Stomach (tissue), 8 donors: ENCODE measurements at regions not wholly inside any gene's neighbourhood (a gene's known extent, or its start where the extent isn't known, plus 50 kb on each side); places are given as distances from the start of the nearest gene placed in this dataset.

ENCODE experiments used
- DNase-seq, 2 donors: peaks; one replicate each; pipeline versions ENCODE4 v3.0.0 to v3.0.0-alpha.2; 2013 to 2019
- H3K27ac ChIP-seq, 5 donors: fragments of 200-600 bp in 4 of 5; sonication (generic) in 4 of 5; one replicate each; pipeline ENCODE4 v1.5.1; 2013 to 2019; ENCODE audit warnings: mild to moderate bottlenecking in 1 of 5, moderate library complexity in 1 of 5
- H3K27me3 ChIP-seq, 3 donors: fragments of 200-600 bp; sonication (generic); one replicate each; pipeline ENCODE4 v1.5.1; 2017 to 2019; ENCODE audit warnings: mixed run types in 1 of 3
- H3K36me3 ChIP-seq, 4 donors: fragments of 200-600 bp; sonication (generic); 1 replicate in 3 of 4; 2 replicates in 1 of 4; pipeline ENCODE4 v1.5.1; 2016 to 2019
- H3K4me1 ChIP-seq, 4 donors: fragments of 200-600 bp; sonication (generic); one replicate each; pipeline ENCODE4 v1.5.1; 2016 to 2019
- H3K4me3 ChIP-seq, 4 donors: fragments of 200-600 bp; sonication (generic) in 3 of 4; one replicate each; pipeline ENCODE4 v1.5.1; 2016 to 2019; ENCODE audit warnings: mild to moderate bottlenecking in 1 of 4
- H3K9me3 ChIP-seq, 4 donors: fragments of 200-600 bp; sonication (generic); one replicate each; pipeline ENCODE4 v1.5.1; 2016 to 2019
- CTCF ChIP-seq, 7 experiments: fragments of 450-650 bp in 4 of 7; fragments of 200-600 bp in 3 of 7; sonication (generic) in 3 of 7; IDR thresholded peaks; one replicate each; pipeline ENCODE4 v1.5.1; 2016 to 2019; ENCODE audit warnings: antibody characterized with exemption in 7 of 7, control low read depth in 2 of 7, mild to moderate bottlenecking in 1 of 7
- EP300 ChIP-seq: sonication (generic); formaldehyde crosslinking; IDR thresholded peaks from one replicate; pipeline ENCODE4 v1.6.1; 2017; ENCODE audit warnings: antibody characterized with exemption
- POLR2A ChIP-seq, 4 donors: fragments of 450-650 bp; IDR thresholded peaks; one replicate each; pipeline ENCODE4 v1.6.1; 2016; ENCODE audit warnings: antibody characterized with exemption in 4 of 4, control low read depth in 2 of 4, mild to moderate bottlenecking in 1 of 4, moderate library complexity in 1 of 4
- POLR2AphosphoS5 ChIP-seq, 3 donors: sonication (generic); formaldehyde crosslinking; IDR thresholded peaks; one replicate each; pipeline ENCODE4 v1.6.1; 2016; ENCODE audit warnings: antibody characterized with exemption in 3 of 3
- WGBS, 5 donors: extraction: QIAGEN DNeasy Blood & Tissue Kit in 3 of 5; methylation state at CpG; one replicate each; pipeline versions ENCODE4 v1.1.5 to v1.1.7; 2013 to 2018; 5-methylcytosine and 5-hydroxymethylcytosine counted together
- intact Hi-C: fragments of 100-400 bp; cut with DNase I; formaldehyde crosslinking; loops from one replicate; pipeline ENCODE4 v1.15.1; 2023; ENCODE audit warnings: low total_unique reads
- donor health status: healthy with polysubstance abuse.
- donor health status: Bipolar disorder and iron deficiency.
- donor health status: healthy.

DNA sequence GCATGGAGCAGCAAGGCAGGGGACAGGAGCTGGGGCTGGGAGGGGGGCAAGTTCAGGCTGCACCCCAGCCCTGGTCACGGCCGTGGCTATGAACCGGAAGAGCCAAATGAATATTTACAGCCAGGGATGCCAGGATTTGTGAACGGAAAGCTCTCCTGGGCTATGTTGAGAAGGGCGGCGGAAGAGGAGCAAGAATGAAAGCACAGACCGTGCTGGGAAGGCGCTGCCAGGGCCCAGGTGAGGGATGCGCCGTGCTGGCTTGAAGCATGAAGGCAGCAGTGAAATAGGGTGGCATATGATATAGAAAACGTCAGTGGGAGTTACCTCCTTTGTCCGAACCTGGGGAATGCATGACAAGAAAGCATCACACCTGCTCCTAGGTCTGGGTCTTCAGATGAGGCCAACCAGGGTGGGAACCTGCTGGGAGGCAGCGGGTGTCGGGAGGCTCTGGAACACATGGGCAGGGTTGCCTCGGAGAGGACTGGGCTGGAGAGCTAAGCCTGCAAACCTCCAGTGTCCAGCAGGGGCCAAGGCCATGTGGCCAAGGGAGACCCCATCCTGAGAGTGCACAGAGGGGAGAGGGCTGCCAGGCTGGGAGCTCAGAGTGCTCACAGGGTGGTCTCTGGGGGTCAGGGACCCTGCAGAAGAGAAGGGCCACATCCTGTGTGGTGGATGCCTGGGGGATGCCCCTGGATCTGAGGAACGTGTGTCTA lies 120.6 kb upstream of the TCERG1L start:
- no peaks in the 10 kb centered on the region for H3K9me3 ChIP-seq
- TF ChIP-seq POLR2A (IDR thresholded peaks at IDR 0.05): no peak
- WGBS, 5 donors: 74 to 83% (median 81%) methylated on average over 16 of the region's 16 CpGs
- DNase-seq: no peak
- no peaks in the 10 kb centered on the region for H3K36me3 ChIP-seq
- H3K4me1 ChIP-seq: peaks cover 0 to 8% (median 0%) of the 10 kb centered on the region in 4 donors
- peaks cover 0 to 48% (median 0%) of the 10 kb centered on the region in 3 donors for H3K27me3 ChIP-seq
- no peak overlapping the region for H3K27ac ChIP-seq
- H3K4me3 ChIP-seq: no peak overlapping the region
- intact Hi-C loops: no loop called here

- Histone ChIP-seq H3K27ac (no peak overlapping the region), H3K4me1 (peaks cover 0 to 8% (median 0%) of the 10 kb centered on the region in 4 donors), H3K9me3 (no peaks in the 10 kb centered on the region), H3K36me3 (no peaks in the 10 kb centered on the region), H3K27me3 (peaks cover 0 to 56% (median 0%) of the 10 kb centered on the region in 3 donors), H3K4me3 (no peak overlapping the region)
- 64 to 76% (median 69%) methylated on average over 4 to 8 of the region's 8 CpGs for WGBS, 5 donors
- intact Hi-C loops: no loop called here
- no peak for DNase-seq
- TF ChIP-seq CTCF (IDR thresholded peaks at IDR 0.05): no peak
- no peak for TF ChIP-seq EP300
- TF ChIP-seq POLR2A (IDR thresholded peaks at IDR 0.05): no peak
- TF ChIP-seq POLR2AphosphoS5 (IDR thresholded peaks at IDR 0.05): no peak
These were observed 122.0 kb upstream of the TCERG1L start for GRCh38 chr10:131433568-131433967.

- 85 to 95% (median 88%) methylated on average over 9 of the region's 9 CpGs for WGBS, 5 donors
- H3K9me3 ChIP-seq: no peaks in the 10 kb centered on the region
- intact Hi-C loops: no loop called here
- TF ChIP-seq POLR2AphosphoS5 (IDR thresholded peaks at IDR 0.05) (no peak), EP300 (no peak), CTCF (IDR thresholded peaks at IDR 0.05) (no peak), POLR2A (IDR thresholded peaks at IDR 0.05) (no peak)
- H3K27ac ChIP-seq: no peak overlapping the region
- H3K4me1 ChIP-seq: peaks cover 0 to 8% (median 0%) of the 10 kb centered on the region in 4 donors
- peaks cover 0 to 57% (median 6%) of the 10 kb centered on the region in 3 donors for H3K27me3 ChIP-seq
- no peaks in the 10 kb centered on the region for H3K36me3 ChIP-seq
- H3K4me3 ChIP-seq: no peak overlapping the region
- DNase-seq: no peak
These were observed 123.7 kb upstream of the TCERG1L start for GRCh38 chr10:131435232-131435631.

DNA sequence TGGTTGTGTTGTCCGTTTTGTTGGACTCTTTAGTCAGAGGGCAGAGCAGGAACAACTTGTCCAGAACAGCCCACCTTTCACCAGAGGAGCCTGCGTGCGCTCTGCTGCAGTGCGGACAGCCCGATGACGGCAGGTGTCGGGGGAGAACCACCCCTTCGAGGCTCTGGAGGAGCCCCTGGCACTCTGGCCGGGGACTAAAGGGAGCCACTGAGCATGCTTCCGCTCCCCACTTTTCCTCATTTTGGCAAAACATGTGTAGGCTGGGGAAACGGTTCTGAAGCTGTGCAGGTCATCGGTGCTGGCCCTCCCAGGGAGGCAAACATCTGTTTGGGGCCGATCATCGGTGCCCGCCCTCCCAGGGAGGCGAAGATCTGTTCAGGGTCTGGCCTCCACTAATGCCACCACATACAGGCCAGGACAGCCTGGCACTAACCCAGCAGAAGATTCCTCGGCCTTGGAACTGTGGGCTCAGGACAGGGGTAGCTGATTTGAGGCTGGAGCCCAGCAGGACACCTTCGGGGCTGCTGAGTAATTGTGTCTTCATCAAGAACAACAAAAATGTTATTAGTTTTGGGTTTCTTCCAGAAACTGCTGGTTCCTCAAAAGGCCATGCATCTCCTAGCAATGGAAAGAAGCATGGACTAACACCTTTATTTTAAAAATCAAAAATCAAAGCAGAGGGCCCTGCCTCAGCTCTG lies 124.4 kb upstream of the TCERG1L start:
- DNase-seq: no peak
- Histone ChIP-seq H3K4me1 (peaks cover 0 to 8% (median 0%) of the 10 kb centered on the region in 4 donors), H3K27me3 (peaks cover 0 to 57% (median 6%) of the 10 kb centered on the region in 3 donors), H3K27ac (no peak overlapping the region), H3K36me3 (no peaks in the 10 kb centered on the region), H3K4me3 (no peak overlapping the region), H3K9me3 (no peaks in the 10 kb centered on the region)
- WGBS, 5 donors: 78 to 85% (median 81%) methylated on average over 16 to 18 of the region's 18 CpGs
- TF ChIP-seq POLR2AphosphoS5 (IDR thresholded peaks at IDR 0.05) (no peak), CTCF (IDR thresholded peaks at IDR 0.05) (no peak)
- intact Hi-C loops: no loop called here

DNA sequence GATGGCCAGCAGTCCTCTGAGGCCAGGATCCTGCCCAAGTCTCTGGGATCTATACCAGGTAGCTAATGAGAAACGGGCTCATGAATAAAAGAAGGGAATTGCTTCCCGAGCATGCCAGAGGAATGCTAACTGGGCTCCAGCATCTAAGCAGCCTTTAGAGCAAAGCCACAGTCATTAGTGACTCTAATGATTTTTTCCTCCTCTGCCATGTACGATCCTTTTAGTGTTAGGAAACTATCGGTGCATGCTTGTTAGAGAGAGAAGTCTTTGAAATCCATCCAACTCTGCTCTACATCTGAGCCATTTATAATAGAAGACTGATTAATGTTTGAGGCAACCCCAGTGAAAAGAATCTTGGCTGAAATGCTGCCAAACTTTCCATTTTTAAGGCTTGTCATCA lies 124.9 kb upstream of the TCERG1L start:
- intact Hi-C loops: no loop called here
- H3K27me3 ChIP-seq: peaks cover 0 to 57% (median 6%) of the 10 kb centered on the region in 3 donors
- no peaks in the 10 kb centered on the region for H3K9me3 ChIP-seq
- no peak overlapping the region for H3K27ac ChIP-seq
- H3K36me3 ChIP-seq: no peaks in the 10 kb centered on the region
- DNase-seq: peak in 1 of 2 donors; percentile 37
- H3K4me1 ChIP-seq: peaks cover 0 to 8% (median 0%) of the 10 kb centered on the region in 4 donors
- no peak for TF ChIP-seq CTCF (IDR thresholded peaks at IDR 0.05)
- TF ChIP-seq POLR2AphosphoS5 (IDR thresholded peaks at IDR 0.05): no peak
- no peak for TF ChIP-seq EP300
- TF ChIP-seq POLR2A (IDR thresholded peaks at IDR 0.05): no peak
- 26 to 63% (median 49%) methylated on average over 4 of the region's 4 CpGs for WGBS, 5 donors
- H3K4me3 ChIP-seq: no peak overlapping the region
